Keratinocyte (primary cell): ENCODE measurements at regions not wholly inside any gene's neighbourhood (a gene's known extent, or its start where the extent isn't known, plus 50 kb on each side); places are given as distances from the start of the nearest gene placed in this dataset.

Experiments used
- CTCF ChIP-seq, 3 experiments: IDR thresholded peaks in 1 of 3; conservative IDR thresholded peaks in 1 of 3; optimal IDR thresholded peaks in 1 of 3; 2 replicates in 2 of 3; 3 replicates in 1 of 3; pipeline versions ENCODE3 to v1.5.1; 2011; ENCODE audit warnings: low read length in 3 of 3, mild to moderate bottlenecking in 3 of 3, moderate library complexity in 2 of 3, control low read depth in 1 of 3, inconsistent platforms in 1 of 3; ENCODE audit not compliant: insufficient read depth in 2 of 3; ENCODE audit errors: extremely low read depth in 1 of 3
- EZH2 ChIP-seq: IDR thresholded peaks from one replicate; pipeline ENCODE4 v1.6.1; 2012; ENCODE audit warnings: inconsistent platforms, mild to moderate bottlenecking, low read length, moderate library complexity

GRCh38 chr9:6702707-6703106 lies 55.1 kb upstream of the KDM4C start:
- TF ChIP-seq CTCF (optimal IDR thresholded peaks at IDR 0.05 in 1 of 3, IDR thresholded peaks at IDR 0.05 in 1 of 3, conservative IDR thresholded peaks at IDR 0.05 in 1 of 3; ENCODE audit: extremely low read depth in 1 of 3, insufficient read depth in 2 of 3, low read length in 3 of 3) (no peak), EZH2 (no peak)
